Myocyte (in vitro differentiated cells): ENCODE measurements at regions not wholly inside any gene's neighbourhood (a gene's known extent, or its start where the extent isn't known, plus 50 kb on each side); places are given as distances from the start of the nearest gene placed in this dataset.

Source experiments
- DNase-seq: peaks from one replicate; pipeline ENCODE4 v3.0.0-alpha.2; 2012; ENCODE audit warnings: low read depth

DNA sequence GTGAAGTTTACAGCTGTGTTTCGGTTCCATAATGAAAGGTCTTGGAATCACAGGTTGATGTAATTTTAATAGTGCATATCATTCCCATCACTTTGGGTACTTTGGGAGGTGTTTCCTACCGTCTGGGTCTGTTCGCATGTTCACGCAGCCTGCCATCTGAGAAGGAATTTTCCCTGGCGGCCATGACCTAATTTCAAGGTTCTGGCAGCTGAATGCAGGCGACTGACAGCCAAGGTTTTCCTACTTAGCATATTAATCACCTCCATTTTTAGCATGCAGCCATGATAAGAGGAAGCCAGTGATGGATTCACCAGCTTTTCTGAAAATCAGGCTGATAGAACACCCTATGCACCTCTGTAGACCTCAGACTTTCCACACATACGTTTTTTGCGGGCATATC, 319.1 kb upstream of the TMEM229A start:
- DNase-seq: no peak

DNA sequence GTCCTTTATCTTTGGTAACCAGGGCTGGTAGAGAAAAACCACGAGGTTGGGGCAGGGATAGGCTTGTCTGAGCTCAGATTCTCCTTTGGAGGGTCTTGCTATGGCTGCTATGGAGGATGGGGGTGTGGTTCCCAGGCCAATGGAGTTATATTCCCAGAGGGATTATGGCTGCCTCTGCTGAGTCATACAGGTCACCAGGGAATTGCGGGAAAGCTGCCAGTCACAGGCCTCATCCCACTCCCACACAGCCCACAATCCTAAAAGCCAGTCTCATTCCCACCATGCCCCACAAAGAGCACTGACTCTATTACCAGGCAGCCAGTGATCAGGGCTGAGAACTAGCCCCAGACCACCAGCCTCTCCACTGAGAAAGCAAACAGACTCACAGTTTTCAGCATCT, 316.6 kb upstream of the TMEM229A start:
- DNase-seq: no peak

DNA sequence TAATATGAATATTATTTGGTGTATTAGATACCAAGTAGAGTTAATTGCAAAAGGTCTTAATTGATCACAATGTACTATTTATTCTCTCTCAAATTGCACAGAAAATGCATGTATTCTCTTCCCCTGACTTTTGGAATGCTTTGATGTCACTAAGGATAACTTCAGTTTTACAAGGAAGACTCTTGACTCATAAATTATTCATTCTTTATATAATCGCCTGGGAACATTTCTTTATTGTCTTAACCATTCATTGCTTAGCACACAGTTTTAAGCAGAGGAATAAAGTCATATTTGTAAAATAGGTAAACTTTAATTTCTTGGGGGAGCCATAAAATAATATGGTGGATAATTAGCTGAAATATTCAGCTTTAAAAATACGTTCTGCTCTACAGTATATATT, 306.0 kb upstream of the TMEM229A start:
- no peak for DNase-seq

DNA sequence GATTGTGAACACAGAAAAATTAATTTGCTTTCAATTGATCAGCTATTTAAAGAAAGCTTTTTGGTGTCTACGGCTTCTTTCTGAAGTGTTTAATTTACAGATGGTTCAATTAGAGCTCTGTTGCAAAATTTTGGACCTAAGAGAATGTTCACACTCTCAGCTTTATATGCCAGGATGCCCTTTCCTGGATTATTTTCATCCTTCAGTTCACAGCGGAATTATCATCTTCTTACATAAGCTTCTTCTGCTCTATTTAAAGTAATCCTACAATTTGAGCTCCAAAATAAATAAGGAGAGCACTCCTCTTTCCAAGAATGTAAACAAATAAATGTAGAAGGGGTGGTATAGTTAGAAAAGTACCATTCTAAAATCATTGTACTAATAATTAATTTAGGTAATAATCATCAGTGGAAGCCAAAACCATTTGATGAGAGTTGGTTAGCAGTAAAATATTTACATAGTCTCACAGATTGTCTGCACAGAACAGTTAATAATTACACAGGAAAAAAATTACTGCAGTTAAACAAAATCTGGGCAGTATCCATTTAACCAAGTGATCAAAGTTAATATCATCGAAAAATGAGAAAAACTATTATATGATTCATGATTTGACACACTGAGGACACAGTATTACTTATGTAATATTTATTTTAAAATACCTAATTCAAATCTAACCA, 298.0 kb upstream of the TMEM229A start:
- no peak for DNase-seq

DNA sequence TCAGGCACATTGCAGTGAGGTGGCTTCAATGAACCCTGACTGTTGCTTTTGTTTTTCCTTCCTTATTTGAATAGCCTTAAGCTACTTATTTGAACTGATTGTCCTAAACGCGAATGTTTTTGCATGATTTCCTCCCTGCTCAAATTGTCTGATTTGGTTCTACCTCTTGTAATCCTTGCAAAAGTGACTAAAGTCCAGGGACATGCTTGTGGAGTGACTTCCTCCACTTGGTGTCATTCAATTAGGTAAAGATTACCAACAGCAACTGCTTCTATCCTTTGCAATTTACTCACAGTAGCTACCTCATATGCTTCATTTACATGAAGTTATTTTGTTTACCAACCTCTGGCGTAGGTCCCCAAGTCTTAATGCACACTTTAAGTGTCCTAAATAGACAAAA, 295.9 kb upstream of the TMEM229A start:
- DNase-seq: no peak

DNA sequence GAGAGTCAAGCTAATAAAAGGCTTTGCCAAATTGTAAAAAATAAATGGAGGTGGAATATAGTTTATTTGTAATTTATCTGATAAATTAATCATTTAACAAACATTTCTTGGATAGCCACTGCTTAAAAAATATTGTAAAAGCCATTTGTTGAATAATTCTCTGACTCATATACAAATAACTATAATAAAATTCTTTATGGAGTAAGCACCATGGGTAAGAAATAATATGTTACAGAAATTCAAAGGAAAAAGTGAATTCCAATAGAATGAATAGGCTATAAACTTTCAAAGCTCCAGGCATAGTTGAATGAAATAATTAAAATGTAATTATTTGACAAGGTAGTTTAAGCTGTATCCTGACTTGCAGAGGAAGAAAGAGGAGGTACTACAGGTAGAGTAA, 291.4 kb upstream of the TMEM229A start:
- no peak for DNase-seq

DNA sequence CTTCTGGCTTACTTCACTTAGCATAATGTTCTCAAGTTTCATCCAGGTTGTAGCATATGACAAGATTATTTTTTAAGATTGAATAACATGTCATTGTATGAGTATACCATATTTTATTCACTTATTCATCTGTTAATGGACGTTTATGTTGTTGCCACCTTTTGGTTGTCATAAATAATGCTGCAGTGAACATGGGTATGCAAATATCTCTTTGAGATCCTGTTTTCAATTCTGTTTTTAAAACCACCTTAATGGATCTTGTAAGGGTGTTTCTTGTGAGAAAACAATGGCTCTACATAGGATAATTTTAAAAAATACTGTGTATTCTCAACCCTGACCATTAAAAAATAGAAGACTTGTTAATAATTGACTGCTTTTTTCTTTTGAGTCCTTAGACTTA, 290.7 kb upstream of the TMEM229A start:
- DNase-seq: no peak

DNA sequence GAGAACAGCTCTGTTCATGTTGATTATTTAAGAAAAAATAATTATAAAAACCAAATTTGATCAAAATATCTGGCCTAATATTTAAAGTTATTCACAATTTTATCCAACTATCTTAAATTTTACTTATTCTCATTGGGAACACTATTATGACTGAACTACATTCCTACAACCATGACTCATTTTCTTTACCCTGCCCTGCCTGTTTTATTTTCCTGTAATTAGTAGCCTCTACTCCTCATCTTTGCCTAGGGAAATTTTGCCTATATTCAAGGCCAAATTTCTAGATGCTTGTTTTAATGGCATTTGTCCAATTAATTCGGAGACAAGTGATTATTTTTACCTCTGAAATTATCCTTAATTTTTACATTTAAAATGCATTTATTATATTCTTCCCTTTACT, 289.7 kb upstream of the TMEM229A start:
- DNase-seq: no peak

DNA sequence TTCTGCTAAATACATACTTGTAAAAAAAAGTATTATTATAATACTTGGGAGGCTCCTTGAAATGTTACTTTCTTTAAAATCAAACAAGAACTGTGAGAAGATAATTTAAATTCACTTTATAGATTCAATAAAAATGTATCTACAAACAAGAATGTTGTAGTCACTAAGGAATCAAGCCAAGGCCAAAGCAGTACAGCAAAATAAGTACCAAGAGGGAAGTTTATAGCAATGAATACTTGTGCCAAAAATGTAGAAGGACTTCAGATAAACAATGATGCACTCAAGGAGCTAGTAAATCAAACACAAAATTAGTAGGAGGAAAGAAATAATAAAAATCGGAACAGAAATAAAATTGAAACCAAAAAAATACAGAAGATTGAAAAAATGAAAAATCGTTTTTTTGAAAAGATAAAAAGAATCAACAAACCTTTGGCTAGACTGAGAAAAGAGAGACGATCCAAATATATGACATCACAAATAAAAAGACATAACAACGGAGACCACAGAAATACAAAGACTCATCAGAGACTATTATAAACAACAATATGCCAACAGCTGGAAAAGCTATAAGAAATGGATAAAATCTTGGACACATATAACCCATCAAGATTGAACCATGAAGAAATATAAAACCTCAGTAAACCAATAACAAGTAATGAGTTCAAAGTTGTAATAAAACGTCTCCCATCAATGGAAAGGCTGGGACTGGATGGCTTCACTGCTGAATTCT, 286.0 kb upstream of the TMEM229A start:
- DNase-seq: no peak

DNA sequence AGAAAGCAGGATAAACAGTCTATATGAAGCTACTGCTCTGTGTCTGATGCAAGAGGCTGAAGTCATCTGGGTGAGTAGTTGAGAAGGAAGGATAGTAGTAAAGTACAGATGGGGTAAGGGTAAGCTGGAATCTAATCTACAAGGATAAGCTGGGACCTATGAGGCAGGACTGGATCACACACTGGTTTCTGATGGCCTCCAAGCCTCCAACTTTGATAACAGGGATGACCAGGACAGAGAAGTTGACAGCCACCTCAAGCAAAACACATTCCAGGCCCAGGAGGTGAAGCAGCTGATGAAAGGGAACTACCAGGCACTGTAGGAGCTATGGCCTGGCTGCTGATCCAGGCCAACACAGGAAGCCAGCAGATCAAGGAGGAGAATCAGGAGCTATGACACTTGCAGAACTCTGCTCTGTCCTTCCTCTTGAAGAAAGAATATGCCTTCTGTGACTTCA, 278.1 kb upstream of the TMEM229A start:
- DNase-seq: no peak

DNA sequence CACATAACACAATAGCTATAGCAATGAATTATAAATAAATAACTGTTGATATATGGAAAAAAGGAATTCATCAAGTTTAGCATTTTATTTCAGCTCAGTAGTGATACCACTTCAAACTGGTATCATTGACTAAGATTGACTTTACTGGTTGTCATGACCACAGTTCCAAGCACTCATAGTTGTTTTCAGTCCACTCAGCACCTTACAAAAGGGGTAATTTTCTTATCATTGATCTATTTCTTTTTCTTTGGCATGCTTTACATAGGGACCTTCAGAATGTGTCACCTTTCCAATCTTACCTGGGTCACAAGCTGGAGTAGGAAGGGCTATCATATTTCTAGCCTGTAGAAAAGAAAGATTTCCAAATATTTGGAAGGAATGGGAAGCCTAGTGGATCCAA, 275.5 kb upstream of the TMEM229A start:
- DNase-seq: no peak

DNA sequence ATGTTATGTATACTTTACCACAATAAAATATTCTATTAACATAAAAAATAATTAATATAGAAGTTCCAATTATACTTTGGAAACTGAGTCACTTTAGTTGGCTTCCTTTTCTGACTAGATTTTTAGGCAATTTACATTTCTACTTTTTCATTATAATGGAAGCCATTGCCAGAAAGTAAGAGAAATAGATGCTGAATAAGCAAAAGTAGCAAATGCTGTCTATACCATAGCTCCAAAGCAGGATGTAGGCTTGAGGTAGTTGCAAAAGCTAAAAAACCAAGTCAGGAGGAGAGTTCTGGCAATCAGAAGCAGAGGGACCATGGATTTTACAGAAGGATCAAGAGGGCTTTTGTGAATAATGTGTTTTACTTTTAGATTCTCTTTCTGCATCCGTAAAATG, 262.4 kb upstream of the TMEM229A start:
- DNase-seq: no peak

DNA sequence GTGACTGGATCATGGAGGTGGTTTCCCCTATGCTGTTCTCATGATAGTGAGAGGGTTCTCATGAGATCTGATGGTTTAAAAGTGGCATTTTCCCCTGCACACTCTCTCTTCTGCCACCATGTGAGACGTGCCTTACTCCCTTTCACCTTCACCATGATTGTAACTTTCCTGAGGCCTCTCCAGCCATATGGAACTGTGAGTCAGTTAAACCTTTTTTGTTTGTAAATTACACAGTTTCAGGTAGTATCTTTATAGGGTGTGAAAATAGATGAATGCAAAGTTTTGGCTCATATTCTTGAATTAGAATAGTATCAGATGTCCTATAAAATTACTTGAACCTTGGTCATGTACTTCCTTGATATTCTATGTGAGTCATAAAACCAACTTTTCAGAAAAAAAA, 252.1 kb upstream of the TMEM229A start:
- no peak for DNase-seq

DNA sequence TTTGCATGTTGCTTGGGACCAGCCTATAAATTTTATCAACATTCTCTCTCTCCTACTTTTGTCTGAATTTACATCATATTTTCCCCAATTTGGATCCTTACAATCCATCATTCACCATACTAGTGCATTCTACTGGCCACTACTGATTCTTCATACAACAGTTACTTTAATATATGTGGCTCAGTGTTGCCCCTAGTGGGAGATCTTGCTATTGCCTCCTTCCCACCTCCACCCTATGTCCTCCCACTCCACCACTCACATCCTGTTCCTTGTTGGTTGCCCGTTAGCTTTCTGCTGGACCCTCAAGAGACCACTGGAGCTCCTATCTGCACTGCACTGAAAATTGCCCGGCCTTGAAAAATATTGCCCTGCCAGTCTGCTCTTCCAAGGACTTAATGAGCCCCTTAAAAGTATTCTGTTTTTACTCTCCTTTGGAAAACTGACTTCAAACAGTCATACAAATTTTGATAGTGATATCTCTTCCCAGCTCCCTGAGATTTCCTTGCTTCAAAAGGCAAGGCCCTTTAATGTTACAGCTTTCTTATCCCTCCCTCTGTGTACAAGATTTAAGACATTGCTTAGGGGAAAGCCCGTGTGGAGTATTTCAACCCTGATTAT, 243.2 kb upstream of the TMEM229A start:
- DNase-seq: no peak

DNA sequence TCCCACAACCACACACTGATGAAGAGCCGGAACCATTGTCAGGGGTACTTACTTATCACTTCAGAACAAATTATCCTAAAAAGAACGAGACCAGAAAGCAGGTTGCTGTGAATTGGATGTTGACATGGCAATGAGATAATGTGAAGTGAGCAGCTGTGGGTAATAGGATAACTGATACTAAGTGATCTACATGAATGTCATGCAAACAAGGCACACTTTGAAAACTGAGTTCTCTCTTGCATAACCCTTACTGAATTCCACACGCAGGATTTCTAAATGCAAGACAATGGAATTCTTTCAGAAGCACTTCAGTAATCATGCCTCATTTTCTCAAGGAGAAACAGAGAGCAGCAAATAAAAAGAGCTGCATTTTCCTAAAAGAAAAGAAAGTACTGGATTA, 242.5 kb upstream of the TMEM229A start:
- no peak for DNase-seq

DNA sequence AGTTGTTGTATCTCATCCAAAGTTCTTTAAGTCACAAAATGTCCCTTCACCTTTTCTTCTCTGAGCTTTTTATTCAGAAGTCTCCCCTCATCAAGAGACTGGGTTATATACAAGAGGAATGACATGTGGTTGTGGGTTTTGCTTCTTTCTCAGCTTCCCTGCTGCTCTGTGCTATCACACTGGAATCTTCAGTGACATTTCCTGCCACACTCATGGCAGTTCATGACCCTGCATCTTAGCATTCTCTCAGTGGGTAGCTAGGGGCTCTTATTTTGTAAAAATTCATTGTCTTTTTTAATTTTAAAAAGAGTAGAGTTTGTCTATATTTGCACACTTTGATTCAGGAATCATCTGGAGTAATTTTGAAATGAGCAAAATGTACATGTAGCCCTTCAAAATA, 236.9 kb upstream of the TMEM229A start:
- DNase-seq: no peak

DNA sequence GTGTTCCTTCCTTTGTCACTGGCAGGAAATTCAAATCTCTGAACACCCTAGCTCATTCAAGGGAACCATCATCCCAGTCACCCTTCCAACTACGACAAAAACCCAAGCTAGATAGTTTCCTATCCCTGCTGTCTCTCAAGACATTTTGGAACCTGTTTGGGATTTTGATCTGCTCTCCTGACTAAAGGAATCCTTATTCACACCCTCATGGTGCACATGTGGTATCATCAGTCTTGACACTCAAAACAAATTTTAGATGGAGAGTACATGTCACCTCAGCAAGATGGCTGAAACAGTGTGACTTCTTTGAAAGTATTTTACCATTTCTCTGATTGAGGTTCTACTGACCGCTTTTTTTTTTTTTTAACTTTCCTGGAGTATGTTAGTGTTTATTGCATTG, 234.3 kb upstream of the TMEM229A start:
- no peak for DNase-seq

DNA sequence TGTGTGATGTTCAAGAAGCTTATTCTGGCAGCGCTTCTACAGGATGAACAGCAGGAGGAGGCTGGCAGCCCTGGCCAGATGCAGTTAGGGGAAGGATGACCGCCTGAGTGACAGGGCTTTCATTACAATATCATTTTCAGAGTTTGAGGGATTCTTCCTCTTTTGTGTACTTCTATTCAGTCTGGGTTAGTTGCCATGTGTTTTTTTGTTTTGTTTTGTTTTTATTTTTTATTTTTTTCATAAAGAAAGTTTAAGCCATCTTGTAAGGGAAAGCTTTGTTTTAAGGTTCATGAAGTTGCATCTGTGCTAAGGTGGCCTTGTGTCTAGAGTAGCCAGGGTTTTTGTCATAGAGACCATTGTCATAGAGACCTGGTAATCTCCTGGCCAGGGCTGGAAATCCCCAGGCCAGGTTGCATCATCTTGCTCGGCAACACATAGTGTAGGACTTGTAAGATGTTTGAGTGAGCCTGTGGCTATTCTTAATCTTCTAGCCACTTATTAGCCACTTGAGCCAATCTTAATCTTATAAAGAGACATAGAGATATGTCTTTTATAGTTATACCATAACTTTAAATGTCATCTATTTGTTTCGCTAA, 230.5 kb upstream of the TMEM229A start:
- no peak for DNase-seq

DNA sequence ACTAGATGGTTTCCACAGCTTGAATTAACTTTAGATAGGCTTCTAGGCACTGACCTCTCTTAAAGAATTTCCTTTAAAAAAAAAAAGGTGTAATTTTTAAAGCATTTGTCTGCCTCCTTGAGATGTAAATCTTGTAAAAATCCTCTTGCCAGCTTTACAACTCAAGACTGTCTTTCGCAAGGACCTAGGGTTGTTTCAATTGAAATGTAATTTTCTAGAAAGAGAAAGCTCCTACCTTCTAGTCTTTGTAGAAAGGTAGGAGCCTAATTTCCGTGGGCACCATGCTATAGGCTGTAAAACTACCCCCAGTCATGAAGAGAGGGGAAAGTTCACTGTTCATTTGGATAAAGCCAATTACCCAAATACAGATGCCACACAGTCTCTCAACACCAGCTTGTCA, 228.8 kb upstream of the TMEM229A start:
- DNase-seq: no peak

DNA sequence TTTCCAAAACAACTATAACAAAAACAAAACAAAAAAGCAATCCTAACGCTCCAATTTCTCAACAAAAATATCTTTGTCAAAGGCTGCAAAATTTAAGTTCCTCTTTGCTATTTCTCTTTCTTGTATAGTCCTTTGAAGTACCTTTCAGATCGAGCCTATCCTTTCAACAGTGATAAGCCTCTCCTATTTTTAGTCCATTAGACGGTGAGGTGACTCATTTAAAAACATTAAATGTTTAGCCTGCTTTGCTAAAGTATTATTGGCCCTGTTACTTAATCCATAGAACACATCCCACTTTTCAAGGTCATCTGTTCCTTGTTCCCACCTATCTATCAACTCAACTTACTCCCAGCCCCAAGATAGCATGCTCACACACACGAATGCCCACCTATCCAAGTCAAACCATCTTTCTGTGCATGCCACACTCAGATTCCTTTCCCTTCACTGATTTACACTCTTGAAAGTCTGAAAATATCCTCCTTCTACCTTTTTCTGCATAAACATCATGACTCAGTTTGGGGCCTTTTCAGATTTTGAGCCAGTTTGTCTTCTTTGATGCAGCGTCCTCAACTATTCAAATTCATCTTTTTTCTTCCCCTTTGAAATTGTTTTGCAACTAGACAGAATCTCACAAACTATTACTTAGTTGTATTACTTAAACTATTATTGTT, 224.9 kb upstream of the TMEM229A start:
- DNase-seq: no peak

DNA sequence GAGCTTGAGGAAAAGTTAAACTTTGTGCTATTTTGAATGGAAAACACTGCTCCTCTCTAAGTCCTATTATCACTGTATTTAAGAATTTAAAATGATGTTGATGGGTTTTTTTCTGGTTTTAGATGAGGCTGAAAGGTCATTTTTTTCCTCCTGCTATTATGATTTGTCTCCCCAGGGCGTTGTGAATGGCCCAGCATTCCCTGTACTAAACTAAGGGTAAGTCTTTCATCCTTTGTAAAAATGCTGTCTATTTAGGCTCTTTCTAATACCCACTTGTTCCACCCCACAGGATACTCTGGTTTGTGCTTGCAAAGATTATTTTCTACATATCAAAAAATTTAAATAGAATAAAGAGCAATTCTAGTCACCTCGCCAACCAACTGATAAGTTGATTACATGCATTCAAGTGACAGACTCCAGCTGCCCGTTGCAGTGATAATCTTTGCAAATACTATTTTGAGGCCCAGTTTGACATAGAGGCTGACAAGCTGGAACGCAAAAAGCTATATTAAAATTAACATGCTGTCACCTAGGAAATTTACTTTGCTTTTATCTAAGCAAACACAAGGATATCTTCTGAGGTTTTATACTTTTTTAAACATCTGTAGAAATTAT, 222.3 kb upstream of the TMEM229A start:
- DNase-seq: no peak
